Caco-2 (cell line): ENCODE measurements at regions not wholly inside any gene's neighbourhood (a gene's known extent, or its start where the extent isn't known, plus 50 kb on each side); places are given as distances from the start of the nearest gene placed in this dataset.

Experiments used
- BruUV-seq: library from RNA; stranded (reverse); fragments of 400-500 nt; replicated peaks from 2 replicates; lab custom pipeline; 2021; lab: Mats Ljungman, UMichigan
- CTCF ChIA-PET: fragments of 300-600 bp; sonication (Branson Sonifier 250); formaldehyde crosslinking; loops from one replicate; lab custom pipeline; 2022; ENCODE audit warnings: antibody characterized with exemption; lab: Charles Lee
- POLR2A ChIA-PET: fragments of 300-600 bp; sonication (Branson Sonifier 250); formaldehyde crosslinking; loops from one replicate; lab custom pipeline; 2022; ENCODE audit warnings: antibody characterized with exemption; lab: Charles Lee
- DNase-seq, 2 experiments: peaks; one replicate each; pipeline versions ENCODE4 v3.0.0 to v3.0.0-alpha.2; 2020 to 2022
- H3K27me3 ChIP-seq: replicated peaks from 2 replicates; pipeline ENCODE4 v1.6.0; 2011; ENCODE audit warnings: low read length; ENCODE audit not compliant: control insufficient read depth, insufficient read depth
- H3K36me3 ChIP-seq: 2 replicates; pipeline ENCODE4 v1.5.1; 2011; ENCODE audit warnings: low read length; ENCODE audit not compliant: control insufficient read depth, insufficient read depth
- H3K4me1 ChIP-seq: fragments of 250-450 bp; sonication (Bioruptor Pico); 2 replicates; pipeline ENCODE4 v1.5.1; 2020; ENCODE audit warnings: mild to moderate bottlenecking
- H3K4me3 ChIP-seq: 2 replicates; pipeline ENCODE4 v1.5.1; 2011; ENCODE audit warnings: low read depth, mild to moderate bottlenecking, control low read depth, low read length
- H3K9me3 ChIP-seq: fragments of 250-450 bp; sonication (Bioruptor Pico); 2 replicates; pipeline ENCODE4 v1.5.1; 2020; ENCODE audit warnings: mild to moderate bottlenecking, moderate library complexity
- H3K27ac Mint-ChIP-seq: one replicate; pipeline ENCODE4 v1.8.0; 2022; ENCODE audit warnings: mixed read lengths; ENCODE audit not compliant: unreplicated experiment
- H3K27me3 Mint-ChIP-seq: one replicate; pipeline ENCODE4 v1.8.0; 2022; ENCODE audit warnings: mixed read lengths; ENCODE audit not compliant: insufficient read depth, unreplicated experiment
- H3K36me3 Mint-ChIP-seq: one replicate; pipeline ENCODE4 v1.8.0; 2022; ENCODE audit warnings: mild to moderate bottlenecking, mixed read lengths; ENCODE audit not compliant: insufficient read depth, unreplicated experiment
- H3K4me1 Mint-ChIP-seq: one replicate; pipeline ENCODE4 v1.8.0; 2022; ENCODE audit warnings: low read depth, mixed read lengths; ENCODE audit not compliant: unreplicated experiment
- H3K4me3 Mint-ChIP-seq: one replicate; pipeline ENCODE4 v1.8.0; 2022; ENCODE audit warnings: mild to moderate bottlenecking, moderate library complexity, mixed read lengths; ENCODE audit not compliant: unreplicated experiment
- H3K9me3 Mint-ChIP-seq: one replicate; pipeline ENCODE4 v1.8.0; 2022; ENCODE audit warnings: mixed read lengths; ENCODE audit not compliant: unreplicated experiment
- intact Hi-C: fragments of 100-400 bp; cut with micrococcal nuclease; formaldehyde crosslinking; loops from one replicate; pipeline ENCODE4 v1.10.0; 2022; ENCODE audit not compliant: unreplicated experiment
- TF ChIP-seq, protein P1 (sequence below), 2 experiments: fragments of 200-600 bp in 1 of 2; IDR thresholded peaks; 1 replicate in 1 of 2; 2 replicates in 1 of 2; pipeline versions ENCODE4 v1.5.1 to v1.8.0; 2011 to 2022; ENCODE audit warnings: antibody characterized with exemption in 1 of 2, control low read depth in 1 of 2, inconsistent platforms in 1 of 2, low read depth in 1 of 2, low read length in 1 of 2, mild to moderate bottlenecking in 1 of 2, moderate library complexity in 1 of 2; ENCODE audit not compliant: insufficient read depth in 1 of 2, severe bottlenecking in 1 of 2, unreplicated experiment in 1 of 2

DNA sequence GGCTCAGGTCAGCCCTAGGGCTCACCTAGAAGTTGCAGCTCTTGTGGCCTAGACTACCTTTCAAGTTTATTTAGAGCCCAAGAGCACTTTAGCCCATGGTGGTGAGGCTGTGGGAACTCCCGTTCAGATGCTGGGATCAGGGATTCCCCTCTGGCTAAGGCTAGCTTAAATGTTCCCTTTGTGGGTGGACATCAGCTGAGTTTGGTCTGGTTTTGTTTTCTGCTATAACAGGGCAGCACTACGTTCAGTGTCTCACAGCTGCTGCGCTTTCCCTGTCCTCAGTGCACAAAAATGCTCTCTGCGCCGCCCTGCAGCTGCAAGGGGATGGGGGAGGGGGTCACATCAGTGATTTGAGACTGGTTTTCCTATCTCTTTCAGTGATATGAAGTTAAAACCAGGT, 170.5 kb upstream of the KCNJ3 start:
- DNase-seq: no peak

DNA sequence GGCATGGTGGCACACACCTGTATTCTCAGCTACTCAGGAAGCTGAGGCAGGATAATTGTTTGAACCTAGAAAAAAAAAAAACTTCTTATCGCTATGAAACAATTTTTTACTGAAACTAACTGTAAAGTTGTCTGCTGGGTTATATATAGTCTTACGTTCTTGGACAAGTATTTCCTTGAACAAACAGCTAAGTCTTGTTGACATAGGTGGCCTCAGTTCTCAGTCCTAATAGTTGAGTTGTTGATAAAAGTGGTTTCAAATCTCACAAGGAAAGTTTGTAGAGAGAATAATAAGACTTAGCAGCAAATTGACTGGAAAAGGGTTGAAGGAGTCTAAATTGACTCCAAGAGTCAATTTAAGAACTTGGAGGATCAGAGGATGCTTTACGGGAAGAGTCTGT, 166.5 kb upstream of the KCNJ3 start:
- Mint-ChIP-seq H3K27me3 (peaks cover 2% of the 10 kb centered on the region), H3K36me3 (no peaks in the 10 kb centered on the region), H3K4me3 (no peak overlapping the region), H3K27ac (no peak overlapping the region), H3K4me1 (peaks cover 6% of the 10 kb centered on the region), H3K9me3 (no peaks in the 10 kb centered on the region)
- no peaks in the 10 kb centered on the region for H3K9me3 ChIP-seq
- H3K36me3 ChIP-seq: no peaks in the 10 kb centered on the region
- intact Hi-C loops: no loop called here
- BruUV-seq: no TSS peak
- ChIA-PET CTCF (no interaction called here), POLR2A (no interaction called here)
- no peaks in the 10 kb centered on the region for H3K27me3 ChIP-seq
- TF ChIP-seq, protein P1, sequence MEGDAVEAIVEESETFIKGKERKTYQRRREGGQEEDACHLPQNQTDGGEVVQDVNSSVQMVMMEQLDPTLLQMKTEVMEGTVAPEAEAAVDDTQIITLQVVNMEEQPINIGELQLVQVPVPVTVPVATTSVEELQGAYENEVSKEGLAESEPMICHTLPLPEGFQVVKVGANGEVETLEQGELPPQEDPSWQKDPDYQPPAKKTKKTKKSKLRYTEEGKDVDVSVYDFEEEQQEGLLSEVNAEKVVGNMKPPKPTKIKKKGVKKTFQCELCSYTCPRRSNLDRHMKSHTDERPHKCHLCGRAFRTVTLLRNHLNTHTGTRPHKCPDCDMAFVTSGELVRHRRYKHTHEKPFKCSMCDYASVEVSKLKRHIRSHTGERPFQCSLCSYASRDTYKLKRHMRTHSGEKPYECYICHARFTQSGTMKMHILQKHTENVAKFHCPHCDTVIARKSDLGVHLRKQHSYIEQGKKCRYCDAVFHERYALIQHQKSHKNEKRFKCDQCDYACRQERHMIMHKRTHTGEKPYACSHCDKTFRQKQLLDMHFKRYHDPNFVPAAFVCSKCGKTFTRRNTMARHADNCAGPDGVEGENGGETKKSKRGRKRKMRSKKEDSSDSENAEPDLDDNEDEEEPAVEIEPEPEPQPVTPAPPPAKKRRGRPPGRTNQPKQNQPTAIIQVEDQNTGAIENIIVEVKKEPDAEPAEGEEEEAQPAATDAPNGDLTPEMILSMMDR (IDR thresholded peaks at IDR 0.05; ENCODE audit: insufficient read depth in 1 of 2, low read depth in 1 of 2, low read length in 1 of 2, severe bottlenecking in 1 of 2, unreplicated experiment in 1 of 2): no peak
- no peaks in the 10 kb centered on the region for H3K4me1 ChIP-seq
- no peak for DNase-seq
- H3K4me3 ChIP-seq: no peak overlapping the region

More for the DNA sequence above, 170.5 kb upstream of the KCNJ3 start:
- intact Hi-C loops: no loop called here
- no peak overlapping the region for H3K4me3 ChIP-seq
- ChIA-PET POLR2A (no interaction called here), CTCF (no interaction called here)
- Mint-ChIP-seq H3K4me1 (peaks cover 6% of the 10 kb centered on the region), H3K9me3 (no peaks in the 10 kb centered on the region), H3K36me3 (no peaks in the 10 kb centered on the region), H3K27me3 (peaks cover 2% of the 10 kb centered on the region), H3K27ac (no peak overlapping the region), H3K4me3 (no peak overlapping the region)
- no peaks in the 10 kb centered on the region for H3K36me3 ChIP-seq
- H3K9me3 ChIP-seq: no peaks in the 10 kb centered on the region
- BruUV-seq: no TSS peak
- H3K4me1 ChIP-seq: no peaks in the 10 kb centered on the region
- no peaks in the 10 kb centered on the region for H3K27me3 ChIP-seq
- TF ChIP-seq, protein P1 (IDR thresholded peaks at IDR 0.05; ENCODE audit: insufficient read depth in 1 of 2, low read depth in 1 of 2, low read length in 1 of 2, severe bottlenecking in 1 of 2, unreplicated experiment in 1 of 2): no peak

DNA sequence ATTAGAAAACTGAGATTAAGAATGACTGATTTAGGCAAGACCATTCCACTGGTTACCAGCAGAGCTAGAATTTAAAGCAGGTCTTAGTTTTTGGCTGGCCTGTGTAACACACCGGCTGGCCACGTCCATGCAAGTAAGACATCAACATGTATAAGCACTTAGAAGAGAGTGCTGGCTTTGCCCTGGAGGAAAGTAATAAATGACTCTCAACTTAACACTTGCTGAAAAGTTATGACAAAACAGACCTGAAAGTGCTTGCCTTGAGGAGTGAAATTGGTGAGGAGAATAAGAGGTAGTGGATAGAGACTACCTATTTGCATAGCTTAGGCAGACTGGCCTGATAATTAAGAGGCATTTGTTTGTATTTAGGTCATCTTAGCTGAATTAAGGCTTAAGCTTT, 165.7 kb upstream of the KCNJ3 start:
- Mint-ChIP-seq H3K9me3 (no peaks in the 10 kb centered on the region), H3K36me3 (no peaks in the 10 kb centered on the region), H3K4me3 (no peak overlapping the region), H3K27me3 (peaks cover 2% of the 10 kb centered on the region), H3K4me1 (peaks cover 6% of the 10 kb centered on the region), H3K27ac (no peak overlapping the region)
- no peaks in the 10 kb centered on the region for H3K9me3 ChIP-seq
- no peaks in the 10 kb centered on the region for H3K36me3 ChIP-seq
- H3K27me3 ChIP-seq: no peaks in the 10 kb centered on the region
- no peaks in the 10 kb centered on the region for H3K4me1 ChIP-seq
- ChIA-PET POLR2A (no interaction called here), CTCF (no interaction called here)
- intact Hi-C loops: no loop called here
- no peak for DNase-seq
- no peak overlapping the region for H3K4me3 ChIP-seq
- TF ChIP-seq, protein P1 (IDR thresholded peaks at IDR 0.05; ENCODE audit: insufficient read depth in 1 of 2, low read depth in 1 of 2, low read length in 1 of 2, severe bottlenecking in 1 of 2, unreplicated experiment in 1 of 2): no peak
- BruUV-seq: no TSS peak
